Left kidney (tissue), 1 donor: ENCODE measurements at regions not wholly inside any gene's neighbourhood (a gene's known extent, or its start where the extent isn't known, plus 50 kb on each side); places are given as distances from the start of the nearest gene placed in this dataset.
"Not testable (repeated sequence)": the region's sequence is repeated elsewhere in the genome, so short reads cannot be mapped to it uniquely, and the experiment has no call there.

Source experiments
- DNase-seq: peaks from one replicate; pipeline ENCODE4 v3.0.0-alpha.2; 2013

DNA sequence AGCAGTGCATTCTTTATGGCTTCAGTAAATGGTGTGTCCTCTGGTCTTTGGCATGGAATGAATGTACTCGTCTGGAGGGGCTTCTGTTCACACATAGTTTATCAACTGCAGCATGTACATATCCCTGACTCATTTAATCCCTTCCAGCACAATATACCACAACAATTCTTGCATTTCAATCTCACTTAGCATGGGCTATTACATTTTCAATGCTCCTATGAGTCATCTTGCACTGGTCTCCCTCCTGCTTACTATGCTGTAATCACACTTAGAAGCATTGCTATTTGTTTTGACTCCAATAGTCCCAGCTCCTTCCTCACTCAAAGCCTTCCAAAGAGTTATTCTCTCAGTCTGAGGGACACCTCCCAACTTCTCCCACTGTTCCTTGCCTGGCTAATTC, 180.9 kb upstream of the NUDT10 start:
- no peak for DNase-seq

GRCh38 chrX:51155157-51155556, 177.5 kb upstream of the NUDT10 start:
- no peak for DNase-seq

DNA sequence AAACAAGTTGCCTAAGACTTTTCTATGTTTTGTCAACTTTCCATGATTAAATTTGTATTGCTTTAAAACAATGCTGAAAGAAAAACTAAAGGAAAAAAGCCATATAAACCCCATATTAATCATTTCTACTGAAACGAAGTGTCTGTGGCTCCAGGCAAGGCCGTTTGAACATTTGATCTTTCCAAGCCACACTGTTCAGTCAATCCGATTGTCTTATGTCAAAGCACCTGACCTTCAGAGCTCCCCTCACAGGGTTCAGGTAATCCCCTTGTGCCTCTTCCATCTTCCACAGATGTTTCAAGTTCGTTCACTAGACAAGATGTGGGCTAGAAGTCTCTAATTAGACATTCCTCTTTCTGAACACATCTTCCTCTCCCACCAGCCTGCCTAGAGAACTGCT, 177.1 kb upstream of the NUDT10 start:
- DNase-seq, result no peak

GRCh38 chrX:51158231-51158630, 174.4 kb upstream of the NUDT10 start:
- no peak for DNase-seq

GRCh38 chrX:51159378-51159777, 173.2 kb upstream of the NUDT10 start:
- not testable (repeated sequence) for DNase-seq

- DNase-seq, result no peak
Observed at GRCh38 chrX:51163730-51164129, 168.9 kb upstream of the NUDT10 start.

GRCh38 chrX:51178356-51178900, 154.2 kb upstream of the NUDT10 start:
- DNase-seq, result not testable (repeated sequence)

DNA sequence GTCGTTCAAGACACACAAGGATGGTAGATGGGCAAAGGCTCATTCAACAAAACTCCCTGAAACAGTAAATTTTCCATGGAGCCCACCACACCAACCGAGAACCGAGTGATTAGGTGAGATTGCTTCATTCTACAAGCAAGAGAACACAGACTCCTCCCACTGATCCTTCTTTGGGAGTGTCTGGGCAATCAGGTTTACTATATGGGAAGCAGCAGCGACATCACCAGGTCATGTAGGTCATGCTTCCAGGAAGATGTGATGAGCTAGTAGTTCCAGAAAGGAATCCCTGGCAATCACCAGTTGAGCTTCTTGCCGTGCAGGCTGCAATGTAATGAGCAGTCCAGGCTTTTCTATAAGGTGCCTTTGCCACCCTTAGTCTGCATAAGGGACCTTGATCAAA, 152.8 kb upstream of the NUDT10 start:
- DNase-seq, result not testable (repeated sequence)

DNA sequence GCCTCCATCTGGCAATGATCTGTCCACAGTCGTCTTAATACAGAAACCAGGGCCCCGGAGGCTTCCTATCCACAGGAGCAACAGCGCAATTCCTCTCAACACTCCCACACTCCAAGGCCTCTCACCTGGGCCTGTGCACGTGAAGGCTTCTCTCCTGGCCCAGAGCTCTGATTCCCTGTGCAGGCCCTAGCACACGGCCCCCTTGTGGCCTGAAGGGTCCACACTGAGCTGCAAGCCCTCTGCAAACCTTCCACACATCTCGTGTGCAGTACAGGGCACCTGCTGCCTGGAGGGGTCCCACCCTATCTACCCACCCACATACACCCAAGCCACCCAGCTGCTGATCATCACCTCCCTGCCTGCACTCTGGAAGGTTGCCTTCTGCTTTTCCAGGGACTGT, 150.1 kb upstream of the NUDT10 start:
- no peak for DNase-seq

DNA sequence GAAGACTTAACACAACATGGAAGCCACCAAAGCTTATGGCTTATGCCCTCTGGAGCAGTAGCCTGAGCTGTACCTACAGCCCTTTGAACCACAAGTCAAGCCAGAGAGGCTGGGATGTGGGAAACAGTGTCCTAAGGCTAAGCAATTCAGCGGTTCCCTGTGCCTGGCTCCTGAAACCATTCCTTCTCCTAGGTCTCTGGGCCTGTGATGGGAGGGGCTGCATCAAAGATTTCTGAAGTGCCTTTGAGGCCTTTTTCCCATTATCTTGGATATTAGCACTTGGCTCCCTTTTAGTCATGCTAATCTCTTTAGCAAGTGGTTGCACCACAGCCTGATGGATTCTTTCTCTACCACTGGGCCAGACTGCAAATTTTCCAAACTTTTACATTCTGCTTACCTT, 140.5 kb upstream of the NUDT10 start:
- no peak for DNase-seq

GRCh38 chrX:51215266-51215665, 117.4 kb upstream of the NUDT10 start:
- DNase-seq, result no peak

GRCh38 chrX:51215856-51216255, 116.8 kb upstream of the NUDT10 start:
- no peak for DNase-seq

GRCh38 chrX:51242212-51242611, 90.4 kb upstream of the NUDT10 start:
- DNase-seq, result no peak

DNA sequence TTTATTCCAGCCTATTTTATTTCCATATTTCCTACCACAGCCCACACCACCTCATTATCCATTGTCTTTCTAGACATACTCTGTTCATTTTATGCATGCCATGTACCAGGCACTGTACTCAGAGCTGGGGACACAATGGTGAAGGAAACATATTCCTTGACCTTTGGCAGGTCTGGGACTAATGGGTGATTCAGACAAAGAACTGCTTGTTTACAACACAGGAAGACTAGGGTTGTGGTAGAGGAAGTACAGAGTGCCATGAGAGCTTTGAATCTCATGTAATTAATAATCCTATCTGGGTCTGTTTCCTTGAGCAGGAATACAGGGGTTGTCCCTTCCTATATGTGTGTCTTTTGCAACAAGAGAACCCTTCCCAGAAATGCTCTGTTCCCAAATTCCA, 75.1 kb upstream of the NUDT10 start:
- DNase-seq, result no peak

GRCh38 chrX:51262271-51262670, 70.4 kb upstream of the NUDT10 start:
- not testable (repeated sequence) for DNase-seq

DNA sequence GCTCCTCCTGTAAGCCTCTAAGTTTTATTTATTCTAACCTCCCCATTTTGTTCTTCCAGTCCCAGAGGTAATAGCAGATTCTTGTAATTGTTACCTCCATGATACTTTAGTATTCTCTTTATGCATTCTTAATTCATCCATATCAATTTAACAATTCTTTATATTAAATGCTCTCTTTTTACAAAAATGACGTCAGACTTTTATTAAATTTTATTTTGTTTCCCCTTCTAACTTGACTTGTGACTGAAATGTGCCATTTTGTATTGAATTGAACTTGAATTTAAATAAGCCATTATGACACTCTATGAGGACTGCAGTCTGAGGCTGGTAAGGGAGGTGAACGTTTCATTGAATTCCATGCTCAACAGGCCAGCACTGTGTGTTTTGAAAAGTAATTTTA, 60.0 kb upstream of the NUDT10 start:
- no peak for DNase-seq

DNA sequence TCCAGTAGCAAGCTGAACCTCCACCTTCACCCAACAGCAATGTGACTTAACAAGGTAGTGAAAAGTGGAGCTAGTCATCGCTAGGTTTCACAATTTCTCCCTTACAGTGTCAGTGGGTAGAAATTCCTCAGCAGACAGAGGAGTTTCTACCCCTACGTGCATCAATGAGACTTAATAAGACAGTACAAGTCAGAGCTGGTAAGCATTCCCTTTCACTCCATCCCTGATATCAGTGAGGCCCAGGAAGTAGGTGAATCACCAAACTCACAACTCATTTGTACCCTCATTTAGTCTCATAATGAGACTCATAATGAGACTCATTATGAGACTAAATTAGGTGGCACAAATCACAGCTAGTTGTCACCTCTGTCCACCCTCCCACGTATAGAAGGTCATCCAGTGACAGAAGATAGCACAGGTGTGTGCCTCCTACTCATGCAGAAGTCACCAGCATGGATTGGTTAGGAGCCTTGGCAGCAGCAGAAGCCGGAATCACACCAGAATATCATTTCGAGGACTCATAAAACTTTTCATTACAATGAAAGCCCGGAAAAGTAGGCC, 50.8 kb upstream of the NUDT10 start:
- no peak for DNase-seq
